Transverse colon (tissue), 4 donors: ENCODE measurements at regions not wholly inside any gene's neighbourhood (a gene's known extent, or its start where the extent isn't known, plus 50 kb on each side); places are given as distances from the start of the nearest gene placed in this dataset.

ENCODE experiments used
- EP300 ChIP-seq: sonication (generic); formaldehyde crosslinking; IDR thresholded peaks from one replicate; pipeline ENCODE4 v1.6.1; 2017; ENCODE audit warnings: antibody characterized with exemption, low read depth
- POLR2A ChIP-seq: fragments of 450-650 bp; IDR thresholded peaks from one replicate; pipeline ENCODE4 v1.6.1; 2016; ENCODE audit warnings: antibody characterized with exemption, mild to moderate bottlenecking, moderate library complexity
- POLR2AphosphoS5 ChIP-seq, 3 donors: sonication (generic); formaldehyde crosslinking; IDR thresholded peaks; one replicate each; pipeline ENCODE4 v1.6.1; 2016; ENCODE audit warnings: antibody characterized with exemption in 3 of 3
- TF ChIP-seq, protein P1 (sequence below), 5 experiments: fragments of 200-600 bp in 3 of 5; fragments of 450-650 bp in 2 of 5; sonication (generic) in 3 of 5; IDR thresholded peaks; 1 replicate in 2 of 5; 2 replicates in 3 of 5; pipeline ENCODE4 v1.5.1; 2016 to 2017; ENCODE audit warnings: antibody characterized with exemption in 5 of 5, inconsistent platforms in 3 of 5, mild to moderate bottlenecking in 2 of 5, moderate library complexity in 1 of 5

DNA sequence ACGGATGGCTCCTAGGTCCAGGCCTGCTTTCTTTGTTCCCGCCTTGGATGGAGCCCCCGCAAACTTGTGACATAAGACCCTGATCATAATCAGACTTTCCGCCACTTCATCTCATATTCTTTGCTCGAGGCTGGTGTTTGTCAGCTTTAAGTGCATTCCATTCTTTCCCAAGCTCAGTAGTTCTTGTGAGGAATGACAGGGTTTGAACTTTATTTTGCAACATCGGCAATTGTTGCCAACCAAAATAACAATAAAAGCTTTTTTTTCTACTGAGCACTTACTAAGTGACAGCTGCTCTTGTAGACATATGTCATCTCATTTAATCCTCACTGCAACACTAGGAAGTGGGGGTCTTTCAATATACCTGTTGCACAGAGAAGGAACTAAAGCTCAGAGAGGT lies 178.8 kb upstream of the ST6GAL2 start:
- TF ChIP-seq, protein P1, sequence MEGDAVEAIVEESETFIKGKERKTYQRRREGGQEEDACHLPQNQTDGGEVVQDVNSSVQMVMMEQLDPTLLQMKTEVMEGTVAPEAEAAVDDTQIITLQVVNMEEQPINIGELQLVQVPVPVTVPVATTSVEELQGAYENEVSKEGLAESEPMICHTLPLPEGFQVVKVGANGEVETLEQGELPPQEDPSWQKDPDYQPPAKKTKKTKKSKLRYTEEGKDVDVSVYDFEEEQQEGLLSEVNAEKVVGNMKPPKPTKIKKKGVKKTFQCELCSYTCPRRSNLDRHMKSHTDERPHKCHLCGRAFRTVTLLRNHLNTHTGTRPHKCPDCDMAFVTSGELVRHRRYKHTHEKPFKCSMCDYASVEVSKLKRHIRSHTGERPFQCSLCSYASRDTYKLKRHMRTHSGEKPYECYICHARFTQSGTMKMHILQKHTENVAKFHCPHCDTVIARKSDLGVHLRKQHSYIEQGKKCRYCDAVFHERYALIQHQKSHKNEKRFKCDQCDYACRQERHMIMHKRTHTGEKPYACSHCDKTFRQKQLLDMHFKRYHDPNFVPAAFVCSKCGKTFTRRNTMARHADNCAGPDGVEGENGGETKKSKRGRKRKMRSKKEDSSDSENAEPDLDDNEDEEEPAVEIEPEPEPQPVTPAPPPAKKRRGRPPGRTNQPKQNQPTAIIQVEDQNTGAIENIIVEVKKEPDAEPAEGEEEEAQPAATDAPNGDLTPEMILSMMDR (IDR thresholded peaks at IDR 0.05), result no peak
- TF ChIP-seq POLR2A, result no peak
- TF ChIP-seq POLR2AphosphoS5 (IDR thresholded peaks at IDR 0.05), result no peak
- no peak for TF ChIP-seq EP300
